ENCODE measurements at regions not wholly inside any gene's neighbourhood (a gene's known extent, or its start where the extent isn't known, plus 50 kb on each side); places are given as distances from the start of the nearest gene placed in this dataset.

DNA sequence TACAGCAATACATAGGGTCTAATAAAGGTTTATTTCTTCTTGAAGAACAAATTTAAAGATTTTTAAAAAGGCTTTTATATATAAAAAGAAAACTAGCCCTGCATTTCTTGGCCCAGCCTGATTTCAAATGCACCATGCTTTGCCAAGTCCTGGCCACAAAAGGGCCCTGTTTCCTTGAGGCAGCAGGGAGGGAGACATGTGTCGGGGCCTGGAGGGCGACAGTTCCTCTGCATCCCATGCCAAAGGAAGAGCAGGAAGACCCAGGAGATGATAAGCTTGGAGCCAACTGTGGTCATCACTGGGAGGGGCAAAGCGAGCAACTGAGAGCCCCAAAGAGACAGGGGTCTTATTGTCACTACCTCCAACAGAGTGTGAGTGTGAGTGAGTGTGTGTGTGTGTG, 571.5 kb upstream of the PSMD7 start:
- H3K18ac ChIP-seq (ENCODE audit: extremely low read depth, low read length): no peak overlapping the region
- H3K9me3 ChIP-seq (ENCODE audit: insufficient read depth in 2 of 2, low read depth in 1 of 2, low read length in 1 of 2): no peaks in the 10 kb centered on the region
- H4K5ac ChIP-seq (ENCODE audit: insufficient read length, low read depth, low read length): no peak overlapping the region
- no peak overlapping the region for H4K91ac ChIP-seq (replicated peaks; ENCODE audit: insufficient read length, low read length)
- DNase-seq (ENCODE audit: low read depth in 1 of 2, low spot score in 2 of 2): no peak
- no peak overlapping the region for H2BK12ac ChIP-seq (ENCODE audit: low read depth, low read length)
- no peak overlapping the region for H3K4me2 ChIP-seq (ENCODE audit: insufficient read depth in 1 of 2, low read depth in 2 of 2, low read length in 2 of 2)
- no peaks in the 10 kb centered on the region for H3K23me2 ChIP-seq (ENCODE audit: low read depth, low read length)
- 86% methylated on average over 3 of the region's 3 CpGs; no CpG with 5 or more reads in 1 of the 2 experiments for WGBS, 2 experiments (ENCODE audit: extremely low coverage in 1 of 2, insufficient coverage in 1 of 2, insufficient read length in 1 of 2, insufficient replicate concordance in 2 of 2, low coverage in 1 of 2, low lambda C conversion rate in 2 of 2, missing lambda C conversion rate in 1 of 2)
- no peak overlapping the region for H3K4ac ChIP-seq (replicated peaks; ENCODE audit: insufficient read length, low read depth, low read length)
- H2BK5ac ChIP-seq (ENCODE audit: low read depth, low read length): no peak overlapping the region
- TF ChIP-seq SAP30 (IDR thresholded peaks at IDR 0.05; ENCODE audit: insufficient read depth, insufficient replicate concordance, low read length) (no peak), GABPA (IDR thresholded peaks at IDR 0.05; ENCODE audit: borderline replicate concordance, insufficient read depth, low read length) (no peak), POLR2A (IDR thresholded peaks at IDR 0.05; ENCODE audit: control extremely low read depth in 1 of 2, low read depth in 2 of 2, low read length in 2 of 2) (no peak), RNF2 (IDR thresholded peaks at IDR 0.05; ENCODE audit: borderline replicate concordance, low read depth, low read length, missing control alignments, poor library complexity, severe bottlenecking) (no peak)
- H2AK5ac ChIP-seq (ENCODE audit: low read depth, low read length): 0 out of 2 replicates have a peak overlapping the region, but pooled peaks have one; percentile 53
- H3K4me3 ChIP-seq (ENCODE audit: extremely low read depth in 1 of 4, insufficient read depth in 2 of 4, low read depth in 3 of 4, low read length in 4 of 4): no peak overlapping the region
- ChIA-PET CTCF (ENCODE audit: partially characterized antibody) (interaction anchor here (4.7 kb wide), 1 partner anchor 12 kb away, joined by 32 read pairs; no protein-coding TSS in a partner anchor), POLR2A (ENCODE audit: partially characterized antibody) (no interaction called here)
- no peak overlapping the region for H2BK120ac ChIP-seq (replicated peaks; ENCODE audit: low read depth, low read length)
- no peak overlapping the region for H2BK20ac ChIP-seq (ENCODE audit: low read length)
- no peak overlapping the region for H3K27ac ChIP-seq (ENCODE audit: low read depth, low read length)
- H4K8ac ChIP-seq (ENCODE audit: extremely low read depth, insufficient read depth, low read length): no peak overlapping the region
- no peak overlapping the region for H3K23ac ChIP-seq (ENCODE audit: insufficient read length)
- no peaks in the 10 kb centered on the region for H4K20me1 ChIP-seq (replicated peaks in 1 of 2; ENCODE audit: control insufficient read depth in 1 of 2, insufficient read depth in 2 of 2, low read length in 2 of 2)
- H2BK15ac ChIP-seq (ENCODE audit: low read length): no peak overlapping the region
- no peak for FAIRE-seq
- H3K14ac ChIP-seq (ENCODE audit: insufficient read length): no peak overlapping the region
- H3K56ac ChIP-seq (replicated peaks; ENCODE audit: insufficient read length, low read depth, low read length): no peak overlapping the region
- H3K79me2 ChIP-seq (ENCODE audit: control insufficient read depth in 1 of 2, insufficient read depth in 2 of 2, low read length in 2 of 2): no peaks in the 10 kb centered on the region
- no peaks in the 10 kb centered on the region for H3K27me3 ChIP-seq (replicated peaks in 1 of 4; ENCODE audit: control insufficient read depth in 3 of 4, extremely low read depth in 1 of 4, insufficient read depth in 3 of 4, low read length in 3 of 4)
- H3K4me1 ChIP-seq (replicated peaks in 1 of 4; ENCODE audit: control insufficient read depth in 3 of 4, insufficient read depth in 4 of 4, low read length in 3 of 4): no peaks in the 10 kb centered on the region
- H3K79me1 ChIP-seq (ENCODE audit: low read depth, low read length): no peaks in the 10 kb centered on the region
- no peak overlapping the region for H3K9ac ChIP-seq (replicated peaks in 1 of 4; ENCODE audit: extremely low read depth in 1 of 4, low read depth in 3 of 4, low read length in 3 of 4)
- H2AFZ ChIP-seq (ENCODE audit: low read length): no peak overlapping the region
- H3K36me3 ChIP-seq (ENCODE audit: control insufficient read depth in 2 of 4, insufficient read depth in 4 of 4, low read length in 3 of 4): no peaks in the 10 kb centered on the region

All from H1 (cell line).